CD4-positive, alpha-beta T cell (primary cell): ENCODE measurements at regions not wholly inside any gene's neighbourhood (a gene's known extent, or its start where the extent isn't known, plus 50 kb on each side); places are given as distances from the start of the nearest gene placed in this dataset.

Experiments
- ATAC-seq: fragments of 200-7000 bp; cut with Tn5 transposase; one replicate; pipeline ENCODE4 v1.10.0; 2022; ENCODE audit warnings: mild to moderate bottlenecking; ENCODE audit not compliant: poor library complexity
- CTCF ChIA-PET: fragments of 350-600 bp; sonication (Branson Sonifier 250); formaldehyde crosslinking; loops from one replicate; lab custom pipeline; 2021; ENCODE audit warnings: antibody characterized with exemption, inconsistent platforms; lab: Charles Lee
- POLR2A ChIA-PET: fragments of 350-600 bp; sonication (Branson Sonifier 250); formaldehyde crosslinking; loops from one replicate; lab custom pipeline; 2021; ENCODE audit warnings: antibody characterized with exemption, inconsistent platforms; lab: Charles Lee
- DNase-seq, 14 experiments: peaks; one replicate each; pipeline ENCODE4 v3.0.0-alpha.2; 2013 to 2020; ENCODE audit warnings: mixed read lengths in 2 of 14
- H3K27ac ChIP-seq, 2 donors: one replicate each; pipeline versions ENCODE4 v1.5.1 to v1.7.0; 2013; ENCODE audit warnings: low read length in 2 of 2, low read depth in 1 of 2, mild to moderate bottlenecking in 1 of 2
- H3K27me3 ChIP-seq, 2 experiments: 1 replicate in 1 of 2; 2 replicates in 1 of 2; pipeline versions ENCODE4 v1.6.1 to v1.7.0; 2013; ENCODE audit warnings: low read length in 2 of 2, control low read depth in 1 of 2, mild to moderate bottlenecking in 1 of 2, moderate library complexity in 1 of 2; ENCODE audit not compliant: insufficient read depth in 2 of 2, control insufficient read depth in 1 of 2
- H3K36me3 ChIP-seq: one replicate; pipeline ENCODE4 v1.6.1; 2013; ENCODE audit warnings: low read length, control low read depth; ENCODE audit not compliant: insufficient read depth
- H3K4me1 ChIP-seq: one replicate; pipeline ENCODE4 v1.6.1; 2013; ENCODE audit warnings: low read length, control low read depth; ENCODE audit not compliant: insufficient read depth
- H3K4me3 ChIP-seq: one replicate; pipeline ENCODE4 v1.5.1; 2013; ENCODE audit warnings: mild to moderate bottlenecking, low read length, moderate library complexity
- H3K9me3 ChIP-seq, 2 experiments: 1 replicate in 1 of 2; 2 replicates in 1 of 2; pipeline versions ENCODE4 v1.6.1 to v1.7.0; 2013; ENCODE audit warnings: low read length in 2 of 2, mild to moderate bottlenecking in 2 of 2, control low read depth in 1 of 2, moderate library complexity in 1 of 2; ENCODE audit not compliant: control insufficient read depth in 1 of 2, insufficient read depth in 1 of 2
- H3K27ac Mint-ChIP-seq: one replicate; pipeline ENCODE4 v1.8.0; 2020; ENCODE audit warnings: mixed read lengths
- H3K27me3 Mint-ChIP-seq: one replicate; pipeline ENCODE4 v1.8.0; 2021; ENCODE audit warnings: mixed read lengths
- H3K36me3 Mint-ChIP-seq: one replicate; pipeline ENCODE4 v1.8.0; 2021; ENCODE audit warnings: low read depth, mixed read lengths
- H3K4me1 Mint-ChIP-seq: one replicate; pipeline ENCODE4 v1.8.0; 2021; ENCODE audit warnings: low read depth, mixed read lengths
- H3K4me3 Mint-ChIP-seq: one replicate; pipeline ENCODE4 v1.8.0; 2020; ENCODE audit warnings: mild to moderate bottlenecking, mixed read lengths
- H3K9me3 Mint-ChIP-seq: one replicate; pipeline ENCODE4 v1.8.0; 2020; ENCODE audit warnings: mixed read lengths
- CTCF ChIP-seq: fragments of 200-600 bp; IDR thresholded peaks from one replicate; pipeline ENCODE4 v1.8.0; 2022; ENCODE audit warnings: antibody characterized with exemption, mild to moderate bottlenecking
- intact Hi-C, 2 experiments: fragments of 100-400 bp; cut with DNase I in 1 of 2; cut with micrococcal nuclease in 1 of 2; formaldehyde crosslinking; loops; one replicate each; pipeline versions ENCODE4 v1.15.1 to v1.9.0; 2023 to 2025; cut with DNase I, micrococcal nuclease

- TF ChIP-seq CTCF = no peak
- no peaks in the 10 kb centered on the region for H3K4me1 Mint-ChIP-seq
- H3K36me3 Mint-ChIP-seq = no peaks in the 10 kb centered on the region
- intact Hi-C loops = no loop called here
- Histone ChIP-seq H3K4me3 (no peak overlapping the region), H3K27me3 (no peaks in the 10 kb centered on the region), H3K4me1 (no peaks in the 10 kb centered on the region), H3K36me3 (no peaks in the 10 kb centered on the region), H3K27ac (no peak overlapping the region), H3K9me3 (peaks cover 0 to 10% of the 10 kb centered on the region in 2 experiments)
- H3K27me3 Mint-ChIP-seq = no peaks in the 10 kb centered on the region
- H3K27ac Mint-ChIP-seq = no peak overlapping the region
- ATAC-seq = no peak
- CTCF ChIA-PET = no interaction called here
- no peak for DNase-seq
- POLR2A ChIA-PET = no interaction called here
- H3K9me3 Mint-ChIP-seq = peaks cover 17% of the 10 kb centered on the region
- H3K4me3 Mint-ChIP-seq = no peak overlapping the region
Observed at GRCh38 chr1:177495878-177496277, 325.1 kb downstream of the BRINP2 start.

GRCh38 chr1:177490786-177491185 is 320.0 kb downstream of the BRINP2 start:
- Histone ChIP-seq H3K4me1 (no peaks in the 10 kb centered on the region), H3K4me3 (no peak overlapping the region), H3K36me3 (no peaks in the 10 kb centered on the region), H3K27ac (no peak overlapping the region), H3K27me3 (no peaks in the 10 kb centered on the region), H3K9me3 (peaks cover 0 to 12% of the 10 kb centered on the region in 2 experiments)
- POLR2A ChIA-PET = no interaction called here
- H3K27ac Mint-ChIP-seq = no peak overlapping the region
- no peaks in the 10 kb centered on the region for H3K27me3 Mint-ChIP-seq
- H3K4me1 Mint-ChIP-seq = no peaks in the 10 kb centered on the region
- CTCF ChIA-PET = no interaction called here
- no peak for TF ChIP-seq CTCF
- H3K9me3 Mint-ChIP-seq = peaks cover 2% of the 10 kb centered on the region
- intact Hi-C loops = no loop called here
- H3K4me3 Mint-ChIP-seq = no peak overlapping the region
- DNase-seq (no peak), ATAC-seq (no peak)
- H3K36me3 Mint-ChIP-seq = no peaks in the 10 kb centered on the region

DNA sequence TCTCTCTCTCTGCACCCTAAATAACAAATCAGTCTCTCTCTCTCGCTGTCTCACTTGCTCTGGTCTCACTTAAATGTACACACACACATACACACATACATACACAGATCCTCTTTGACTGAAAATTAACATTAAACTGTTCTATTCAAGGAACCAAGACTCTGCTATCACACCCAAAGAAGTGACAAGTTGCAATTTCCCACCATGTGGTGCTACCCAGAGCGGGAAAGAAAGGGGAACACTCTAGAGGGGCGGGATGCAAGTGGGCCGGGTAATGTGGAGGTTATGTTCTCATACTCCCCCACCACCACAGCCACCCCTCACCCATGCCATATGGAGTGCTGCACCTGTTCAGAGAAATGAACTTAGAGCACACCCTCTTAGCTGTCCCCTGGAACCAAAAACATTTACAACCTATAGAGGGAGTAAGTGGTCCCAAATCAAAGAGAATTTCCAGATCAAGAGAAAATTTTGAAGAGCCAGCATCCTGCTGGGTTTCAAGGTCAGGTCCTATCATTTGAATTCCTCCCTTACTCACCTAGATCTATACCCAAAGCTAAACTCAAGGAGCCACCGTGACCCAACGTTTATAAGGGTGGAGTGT is 319.4 kb downstream of the BRINP2 start:
- ChIA-PET CTCF (no interaction called here), POLR2A (no interaction called here)
- no peak for TF ChIP-seq CTCF
- Mint-ChIP-seq H3K36me3 (no peaks in the 10 kb centered on the region), H3K27me3 (no peaks in the 10 kb centered on the region), H3K4me1 (no peaks in the 10 kb centered on the region), H3K4me3 (no peak overlapping the region), H3K9me3 (peaks cover 2% of the 10 kb centered on the region), H3K27ac (no peak overlapping the region)
- DNase-seq = no peak
- ATAC-seq = no peak
- Histone ChIP-seq H3K4me1 (no peaks in the 10 kb centered on the region), H3K27me3 (no peaks in the 10 kb centered on the region), H3K9me3 (peaks cover 0 to 6% of the 10 kb centered on the region in 2 experiments), H3K27ac (no peak overlapping the region), H3K4me3 (no peak overlapping the region), H3K36me3 (no peaks in the 10 kb centered on the region)
- intact Hi-C loops = no loop called here
